HG02678 (cell line): ENCODE measurements at regions not wholly inside any gene's neighbourhood (a gene's known extent, or its start where the extent isn't known, plus 50 kb on each side); places are given as distances from the start of the nearest gene placed in this dataset.

Experiments used
- ATAC-seq: cut with Tn5 transposase; IDR thresholded peaks from one replicate; pipeline ENCODE4 v1.9.1; 2021; ENCODE audit warnings: mild to moderate bottlenecking, moderate library complexity; ENCODE audit not compliant: unreplicated experiment

DNA sequence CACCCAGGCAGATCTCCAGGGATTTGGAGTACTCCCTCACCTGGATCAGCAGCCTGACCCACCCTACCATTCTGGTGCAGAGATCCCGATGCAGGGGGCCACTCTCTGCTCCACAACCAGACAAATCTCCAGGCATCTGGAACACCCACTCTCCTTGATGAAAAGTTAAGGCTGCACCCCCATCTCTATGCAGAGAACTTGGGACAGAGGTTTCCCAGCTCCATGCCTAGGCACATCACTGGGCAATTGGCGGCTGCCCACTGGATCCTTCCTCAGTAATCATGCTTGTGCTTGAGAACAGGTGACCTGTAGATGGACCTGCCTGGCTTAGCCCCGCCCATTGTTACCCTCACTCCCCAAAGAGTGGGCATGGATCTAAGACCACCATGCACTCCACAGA, 624.9 kb downstream of the CBLN2 start:
- no peak for ATAC-seq

GRCh38 chr18:71913641-71914040, 630.5 kb downstream of the CBLN2 start:
- no peak for ATAC-seq

DNA sequence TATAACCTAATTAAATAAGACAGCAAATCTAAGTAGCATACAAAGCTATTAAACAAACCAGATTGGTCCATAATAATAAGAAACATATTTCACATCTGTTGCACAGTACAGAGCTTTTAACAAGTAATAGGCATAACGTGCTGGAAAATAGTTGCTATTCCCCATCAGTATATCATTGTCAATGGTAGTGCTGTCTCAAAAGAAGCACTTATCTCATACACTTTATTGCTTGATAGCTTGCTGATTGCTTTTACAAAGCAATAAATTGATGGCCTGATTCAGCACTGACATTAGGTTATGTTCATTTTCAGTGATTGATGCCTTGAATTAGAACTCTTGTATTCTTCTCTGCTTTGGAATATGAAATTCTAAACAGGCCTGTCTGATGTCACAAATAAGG, 641.7 kb downstream of the CBLN2 start:
- ATAC-seq: no peak

DNA sequence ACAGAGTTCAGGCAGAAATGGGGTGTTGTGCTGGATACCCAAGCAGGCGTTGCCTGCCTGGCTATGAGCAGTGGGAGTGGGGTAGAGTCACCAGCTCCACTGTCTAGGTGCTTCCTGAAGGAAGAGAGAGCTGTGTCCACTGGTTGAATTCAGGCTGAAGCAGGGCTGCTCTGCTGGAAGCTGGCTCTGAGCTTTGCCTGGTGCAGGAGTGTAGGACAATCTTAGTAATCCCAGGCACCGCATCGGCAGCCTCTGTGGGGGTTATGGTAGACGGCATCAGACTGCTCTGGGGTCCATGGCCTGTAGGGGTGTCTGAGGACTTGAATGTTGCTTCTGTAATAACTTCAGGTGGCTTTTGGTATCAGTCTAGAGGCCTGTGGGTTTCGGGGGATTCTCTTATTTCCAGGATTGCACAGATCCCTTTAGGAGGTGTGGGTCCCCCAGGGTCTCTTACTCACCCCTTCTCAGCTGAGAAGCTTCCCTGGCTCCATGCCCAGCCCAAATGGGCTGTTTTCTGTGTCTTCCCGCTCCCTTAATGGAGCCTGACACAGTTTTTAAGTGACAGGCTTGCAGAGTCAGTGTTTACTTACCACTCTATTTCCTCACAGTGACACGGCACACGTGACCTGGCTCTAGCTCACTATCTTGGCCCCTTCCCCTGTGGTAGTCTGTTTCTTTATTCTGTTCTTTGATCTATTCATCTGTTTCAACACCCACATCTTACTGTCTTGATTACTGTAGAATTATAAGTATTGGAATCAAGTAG, 644.3 kb downstream of the CBLN2 start:
- ATAC-seq: no peak

DNA sequence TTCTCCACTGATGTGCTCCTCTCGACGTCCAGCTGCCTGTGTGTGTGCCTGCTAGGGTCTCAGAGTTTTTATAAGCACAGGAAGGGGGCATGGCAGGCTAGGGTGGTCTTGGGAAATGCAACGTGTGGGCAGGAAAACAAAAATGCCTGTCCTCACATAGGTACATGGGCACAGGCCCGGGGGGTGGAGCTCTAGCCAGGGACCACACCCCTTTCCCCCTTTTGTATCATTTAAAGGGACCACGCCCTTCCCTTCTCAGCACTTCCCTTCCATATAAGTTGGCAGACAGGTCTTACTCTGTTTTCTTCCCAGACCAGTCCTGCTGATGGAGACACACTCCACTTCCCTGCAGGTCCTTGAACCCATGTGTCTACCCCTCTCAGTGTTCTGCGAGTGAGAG, 645.0 kb downstream of the CBLN2 start:
- no peak for ATAC-seq

GRCh38 chr18:71887509-71887908, 656.6 kb downstream of the CBLN2 start:
- no peak for ATAC-seq

DNA sequence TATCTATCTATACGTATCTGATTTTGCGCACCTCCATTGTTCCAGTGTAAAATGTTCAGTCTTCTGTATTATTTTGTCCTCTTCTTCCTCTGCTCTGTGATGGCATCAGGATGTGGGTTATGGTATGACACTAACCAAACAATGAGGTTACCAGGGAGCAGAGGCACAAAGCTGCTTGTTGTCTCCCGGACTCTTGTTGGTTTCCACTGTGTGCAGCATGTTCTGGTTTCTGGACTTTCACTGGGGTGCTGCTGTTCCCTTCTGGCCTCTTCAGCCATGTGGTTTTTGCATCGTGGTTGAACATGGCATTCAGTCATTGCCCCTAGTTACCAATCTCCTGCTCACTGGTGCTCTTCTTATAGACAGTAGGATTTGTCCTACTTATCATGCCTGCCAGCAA, 665.9 kb downstream of the CBLN2 start:
- no peak for ATAC-seq

GRCh38 chr18:71873695-71874094, 670.4 kb downstream of the CBLN2 start:
- ATAC-seq: no peak

GRCh38 chr18:71865888-71866287, 678.3 kb downstream of the CBLN2 start:
- ATAC-seq: no peak

- no peak for ATAC-seq
Observed at GRCh38 chr18:71850602-71851001, 693.5 kb downstream of the CBLN2 start.

DNA sequence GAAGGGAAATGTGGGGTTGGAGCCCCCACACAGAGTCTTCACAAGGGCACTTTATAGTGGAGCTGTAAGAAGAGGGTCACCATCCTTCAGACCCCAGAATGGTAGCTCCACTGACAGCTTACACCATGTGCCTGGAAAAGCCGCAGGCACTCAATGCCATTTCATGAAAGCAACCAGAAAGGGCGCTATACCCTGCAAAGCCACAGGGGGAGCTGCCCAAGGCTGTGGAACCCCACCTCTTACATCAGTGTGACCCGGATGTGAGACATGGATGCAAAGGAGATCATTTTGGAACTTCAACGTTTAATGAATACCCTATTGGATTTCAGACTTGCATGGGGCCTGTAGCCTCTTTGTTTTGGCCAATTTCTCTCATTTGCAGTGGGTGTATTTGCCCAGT, 694.7 kb downstream of the CBLN2 start:
- no peak for ATAC-seq

GRCh38 chr18:71846716-71847115, 697.4 kb downstream of the CBLN2 start:
- ATAC-seq: no peak

DNA sequence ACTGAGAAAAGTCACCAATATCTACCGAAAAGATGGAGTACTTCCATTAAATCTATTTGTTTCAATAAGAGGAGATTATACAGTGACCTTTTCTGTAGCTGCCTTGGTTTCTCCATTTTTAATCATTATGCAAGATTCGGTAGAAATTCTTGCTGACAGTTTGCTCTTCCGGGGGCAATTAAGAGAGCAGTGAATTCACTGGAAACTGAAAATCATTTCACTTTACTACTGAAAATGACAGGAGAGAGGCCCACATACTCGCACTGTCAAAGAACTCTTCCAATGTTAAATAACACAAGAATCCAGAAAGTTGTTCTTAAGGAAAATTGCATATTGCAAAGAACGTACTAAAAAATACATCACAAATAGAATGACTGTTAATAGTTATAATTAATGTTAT, 699.3 kb downstream of the CBLN2 start:
- ATAC-seq: no peak

- ATAC-seq: no peak
Observed at GRCh38 chr18:71842666-71843065, 701.5 kb downstream of the CBLN2 start.

GRCh38 chr18:71837547-71837946, 706.6 kb downstream of the CBLN2 start:
- ATAC-seq: no peak

- ATAC-seq: no peak
Observed at GRCh38 chr18:71832946-71833617, 711.1 kb downstream of the CBLN2 start.

DNA sequence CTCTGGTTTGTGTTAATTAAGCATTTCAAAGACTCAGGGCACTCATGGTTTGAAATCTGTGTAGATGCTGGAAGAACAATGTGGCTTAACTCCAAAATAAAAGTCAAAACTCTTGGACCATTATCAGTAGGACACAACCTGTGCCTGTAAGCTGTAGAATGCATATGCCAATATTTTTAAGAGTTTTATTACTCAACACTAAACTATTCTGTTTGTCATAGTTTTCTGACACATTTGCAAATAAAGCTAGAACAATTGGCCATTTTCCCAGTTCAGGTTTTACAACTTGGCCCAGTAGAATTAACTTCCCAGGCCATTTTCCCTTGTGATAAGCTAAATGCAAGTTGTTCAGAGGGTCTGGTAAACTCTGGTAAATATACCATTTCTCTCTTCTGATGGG, 713.1 kb downstream of the CBLN2 start:
- ATAC-seq: no peak

DNA sequence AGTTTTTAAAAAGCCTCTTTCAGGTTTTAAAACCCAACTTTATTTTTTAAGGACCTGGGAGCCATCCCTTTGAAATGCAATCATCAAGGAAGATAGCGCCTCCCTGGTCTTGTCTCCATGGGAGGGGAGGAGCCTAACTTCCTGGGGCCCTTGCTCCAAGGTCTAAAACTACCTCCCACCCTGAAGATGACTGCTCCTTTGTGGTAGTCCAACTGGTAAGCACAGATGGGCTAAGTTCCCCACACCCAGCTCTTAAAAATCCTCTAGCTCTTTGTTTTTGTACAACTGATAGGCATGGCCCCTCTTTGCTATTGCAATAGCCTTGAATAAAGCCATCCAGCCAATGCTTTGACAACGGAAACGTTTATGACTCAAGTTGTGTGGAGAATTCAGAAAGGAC, 716.8 kb downstream of the CBLN2 start:
- no peak for ATAC-seq

GRCh38 chr18:71815305-71815704, 728.8 kb downstream of the CBLN2 start:
- no peak for ATAC-seq

DNA sequence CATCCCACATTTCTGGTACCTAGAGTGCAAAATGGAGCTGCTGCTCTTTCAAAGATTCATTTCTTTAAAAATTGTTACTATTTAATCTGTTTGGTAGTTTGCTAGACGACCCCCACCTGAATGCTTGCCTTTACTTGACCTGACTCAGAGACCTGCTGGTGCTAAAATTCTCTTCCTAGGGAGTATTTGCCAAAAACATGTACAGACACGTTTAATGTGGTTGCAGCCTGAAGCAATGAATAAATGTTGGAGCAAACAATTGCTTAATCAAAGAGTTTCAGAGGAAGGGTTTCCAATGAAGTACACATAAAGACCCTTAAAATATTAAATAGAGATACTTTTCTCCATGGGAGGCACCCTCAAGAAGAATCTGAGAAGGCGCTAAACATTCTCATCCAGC, 734.4 kb downstream of the CBLN2 start:
- no peak for ATAC-seq

GRCh38 chr18:71808616-71809015, 735.5 kb downstream of the CBLN2 start:
- no peak for ATAC-seq

DNA sequence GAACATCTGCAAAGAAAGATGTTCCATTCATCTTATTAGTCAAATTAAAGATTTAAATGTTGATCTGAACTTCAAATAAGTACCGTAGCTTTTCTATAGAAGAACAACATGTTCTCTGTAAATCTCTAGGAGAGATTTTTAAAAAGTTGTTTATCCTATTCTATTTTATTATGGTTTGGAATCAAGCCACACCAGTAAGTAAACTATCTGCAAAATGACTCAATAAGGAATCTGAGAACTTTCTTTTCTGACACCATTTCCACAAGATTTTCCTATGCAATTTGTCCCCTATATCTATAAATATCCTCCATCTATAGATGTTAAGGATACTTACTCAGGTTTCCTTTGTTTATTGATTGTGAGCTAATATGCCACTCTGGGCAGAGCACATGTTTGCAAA, 736.6 kb downstream of the CBLN2 start:
- ATAC-seq: no peak
